Small intestine (tissue), 7 donors: ENCODE measurements at regions not wholly inside any gene's neighbourhood (a gene's known extent, or its start where the extent isn't known, plus 50 kb on each side); places are given as distances from the start of the nearest gene placed in this dataset.
"Not testable (repeated sequence)": the region's sequence is repeated elsewhere in the genome, so short reads cannot be mapped to it uniquely, and the experiment has no call there.

Experiments used
- DNase-seq, 2 donors: peaks; one replicate each; pipeline versions ENCODE4 v3.0.0 to v3.0.0-alpha.2; 2013
- FAIRE-seq: peaks from 2 replicates; lab custom pipeline; 2012; peaks lifted over from hg19 to GRCh38; lab: Jason Lieb, UNC
- H3K27ac ChIP-seq, 3 donors: one replicate each; pipeline ENCODE4 v1.5.1; 2013; ENCODE audit warnings: low read length in 2 of 3, mild to moderate bottlenecking in 2 of 3, control low read depth in 1 of 3, inconsistent platforms in 1 of 3, low read depth in 1 of 3, moderate library complexity in 1 of 3
- H3K27me3 ChIP-seq, 3 donors: one replicate each; pipeline ENCODE4 v1.6.1; 2013; ENCODE audit warnings: low read length in 3 of 3, inconsistent platforms in 1 of 3; ENCODE audit not compliant: control insufficient read depth in 3 of 3, insufficient read depth in 3 of 3
- H3K36me3 ChIP-seq, 3 donors: one replicate each; pipeline ENCODE4 v1.6.1; 2013; ENCODE audit warnings: low read length in 3 of 3, inconsistent platforms in 1 of 3, low read depth in 1 of 3, mild to moderate bottlenecking in 1 of 3, moderate library complexity in 1 of 3; ENCODE audit not compliant: control insufficient read depth in 3 of 3, insufficient read depth in 2 of 3
- H3K4me1 ChIP-seq, 3 donors: one replicate each; pipeline ENCODE4 v1.6.1; 2013; ENCODE audit warnings: low read length in 2 of 3, inconsistent platforms in 1 of 3, low read depth in 1 of 3, mild to moderate bottlenecking in 1 of 3, moderate library complexity in 1 of 3; ENCODE audit not compliant: control insufficient read depth in 3 of 3, insufficient read depth in 2 of 3
- H3K4me3 ChIP-seq, 3 donors: one replicate each; pipeline ENCODE4 v1.5.1; 2013; ENCODE audit warnings: low read length in 3 of 3, control low read depth in 1 of 3, inconsistent platforms in 1 of 3, low read depth in 1 of 3, mild to moderate bottlenecking in 1 of 3, moderate library complexity in 1 of 3
- H3K9me3 ChIP-seq, 2 donors: one replicate each; pipeline ENCODE4 v1.6.1; 2013; ENCODE audit warnings: low read depth in 1 of 2, low read length in 1 of 2; ENCODE audit not compliant: control insufficient read depth in 2 of 2, insufficient read depth in 1 of 2
- WGBS, 3 donors: extraction: QIAGEN DNeasy Blood & Tissue Kit; methylation state at CpG; one replicate each; pipeline ENCODE4 v1.1.7; 2013; 5-methylcytosine and 5-hydroxymethylcytosine counted together
- donor health status: healthy with polysubstance abuse.
- donor health status: control.
- donor health status: control.
- donor health status: Bipolar disorder and iron deficiency.
- donor health status: healthy.

DNA sequence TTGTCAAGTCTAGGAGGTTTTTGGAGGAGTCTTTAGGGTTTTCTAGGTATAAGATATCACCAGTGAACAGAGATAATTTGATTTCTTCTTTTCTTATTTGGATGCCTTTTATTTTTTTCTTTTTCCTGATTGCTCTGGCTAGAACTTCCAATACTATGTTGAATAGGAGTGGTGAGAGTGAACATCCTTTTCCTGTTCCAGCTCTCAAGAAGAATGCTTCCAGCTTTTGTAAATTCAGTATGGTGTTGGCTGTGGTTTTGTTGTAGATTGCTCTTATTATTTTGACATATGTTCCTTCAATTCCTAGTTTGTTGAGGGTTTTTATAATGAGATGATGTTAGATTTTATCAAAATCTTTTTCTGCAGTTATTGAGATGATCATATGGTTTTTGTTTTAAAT is 165.6 kb upstream of the WDFY3 start:
- peaks cover 0 to 22% of the 10 kb centered on the region in 2 donors for H3K9me3 ChIP-seq
- H3K27me3 ChIP-seq: no peaks in the 10 kb centered on the region
- H3K27ac ChIP-seq: no peak overlapping the region
- DNase-seq (no peak), FAIRE-seq (no peak)
- no peak overlapping the region for H3K4me3 ChIP-seq
- H3K4me1 ChIP-seq: peaks cover 0 to 2% (median 0%) of the 10 kb centered on the region in 3 donors
- no peaks in the 10 kb centered on the region for H3K36me3 ChIP-seq

DNA sequence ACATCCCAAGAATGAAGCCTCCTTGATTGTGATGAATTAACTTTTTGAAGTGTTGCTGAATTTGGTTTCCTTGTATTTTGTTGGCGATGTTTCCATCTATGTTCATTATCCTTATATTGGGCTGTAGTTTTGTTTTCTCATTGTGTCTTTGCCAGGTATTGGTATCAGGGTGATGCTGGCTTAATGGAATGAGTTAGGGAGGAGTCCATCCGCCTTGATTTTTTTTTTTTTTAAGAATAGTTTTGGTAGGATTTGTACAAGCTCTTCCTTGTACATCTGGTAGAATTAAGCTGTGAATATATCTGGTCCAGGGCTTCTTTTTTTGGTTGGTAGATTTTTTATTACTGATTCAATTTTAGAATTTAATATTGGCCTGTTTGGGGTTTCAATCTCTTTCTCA is 166.1 kb upstream of the WDFY3 start:
- FAIRE-seq: no peak
- 86 to 92% (median 88%) methylated on average over 2 of the region's 2 CpGs for WGBS, 3 donors
- peaks cover 0 to 22% of the 10 kb centered on the region in 2 donors for H3K9me3 ChIP-seq
- H3K36me3 ChIP-seq: no peaks in the 10 kb centered on the region
- no peak overlapping the region for H3K4me3 ChIP-seq
- no peak overlapping the region for H3K27ac ChIP-seq
- no peaks in the 10 kb centered on the region for H3K27me3 ChIP-seq
- no peak for DNase-seq
- H3K4me1 ChIP-seq: peaks cover 0 to 2% (median 0%) of the 10 kb centered on the region in 3 donors

DNA sequence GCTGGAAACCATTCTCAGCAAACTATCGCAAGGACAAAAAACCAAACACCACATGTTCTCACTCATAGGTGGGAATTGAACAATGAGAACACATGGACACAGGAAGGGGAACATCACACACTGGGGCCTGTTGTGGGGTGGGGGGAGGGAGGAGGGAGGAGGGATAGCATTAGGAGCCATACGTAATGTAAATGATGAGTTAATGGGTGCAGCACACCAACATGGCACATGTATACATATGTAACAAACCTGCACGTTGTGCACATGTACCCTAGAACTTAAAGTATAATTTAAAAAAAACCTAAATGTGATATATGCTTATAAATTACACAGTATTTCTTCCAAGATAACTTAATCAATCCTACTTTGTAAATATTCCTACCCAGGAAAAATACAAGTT is 173.3 kb upstream of the WDFY3 start:
- DNase-seq, FAIRE-seq, H3K9me3 ChIP-seq, H3K4me3 ChIP-seq, H3K36me3 ChIP-seq, H3K27me3 ChIP-seq, H3K4me1 ChIP-seq, H3K27ac ChIP-seq: not testable (repeated sequence)
- WGBS, 3 donors: 83 to 91% (median 88%) methylated on average over 3 of the region's 3 CpGs

DNA sequence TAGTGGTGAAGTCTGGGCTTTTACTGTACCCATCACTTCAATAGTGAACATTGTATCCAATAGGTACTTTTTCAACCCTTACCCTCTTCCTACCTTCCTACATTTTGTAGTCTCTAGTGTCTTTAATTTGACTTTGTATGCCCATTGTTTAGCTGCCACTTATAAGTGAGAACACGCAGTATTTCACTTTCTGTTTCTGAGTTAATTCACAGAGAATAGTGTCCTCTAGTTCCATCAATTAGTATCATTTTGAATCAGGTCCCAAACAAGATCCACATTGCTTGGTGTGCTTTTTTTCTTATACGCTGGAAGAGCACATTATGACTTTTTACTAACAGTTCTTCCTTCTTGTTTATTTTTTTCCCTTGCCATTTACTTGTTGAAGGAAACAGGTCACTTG is 176.0 kb upstream of the WDFY3 start:
- no peaks in the 10 kb centered on the region for H3K9me3 ChIP-seq
- WGBS, 3 donors: 56 to 68% (median 61%) methylated on average over 2 of the region's 2 CpGs
- no peak for DNase-seq
- no peaks in the 10 kb centered on the region for H3K4me1 ChIP-seq
- H3K4me3 ChIP-seq: no peak overlapping the region
- no peaks in the 10 kb centered on the region for H3K36me3 ChIP-seq
- H3K27ac ChIP-seq: no peak overlapping the region
- FAIRE-seq: no peak
- H3K27me3 ChIP-seq: no peaks in the 10 kb centered on the region

DNA sequence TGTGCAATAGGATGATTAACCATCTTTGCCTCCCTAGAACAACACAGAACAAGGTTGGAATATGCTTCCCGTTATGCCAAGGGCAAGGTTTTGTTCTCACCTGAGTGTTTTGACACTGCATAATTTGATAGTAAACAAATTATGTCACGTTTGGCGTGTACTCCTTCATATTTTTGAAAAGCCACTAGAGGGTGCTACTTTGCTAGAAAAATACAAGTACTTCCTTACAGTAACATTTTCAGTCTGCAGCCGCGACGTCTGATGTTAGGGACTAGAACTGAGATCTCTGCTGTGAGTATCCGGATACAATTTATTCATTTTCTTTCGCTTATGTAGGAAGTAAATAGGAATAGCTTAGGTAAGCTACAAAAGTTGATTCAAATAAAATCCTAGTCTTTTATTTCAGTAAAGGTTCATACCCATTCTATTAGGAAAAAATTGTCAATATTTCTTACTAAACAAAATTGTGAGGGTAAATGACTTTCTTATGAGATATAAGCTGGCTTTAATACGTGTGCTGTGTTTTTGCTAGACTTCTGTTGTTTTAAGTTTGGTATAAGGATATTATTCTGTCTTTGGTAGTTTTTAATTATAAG is 181.1 kb upstream of the WDFY3 start:
- DNase-seq: peak; percentile 56 to 68
- no peak overlapping the region for H3K27ac ChIP-seq
- H3K4me1 ChIP-seq: no peaks in the 10 kb centered on the region
- H3K27me3 ChIP-seq: no peaks in the 10 kb centered on the region
- no peaks in the 10 kb centered on the region for H3K9me3 ChIP-seq
- H3K4me3 ChIP-seq: no peak overlapping the region
- WGBS, 3 donors: 6% methylated on average over 9 of the region's 9 CpGs
- no peaks in the 10 kb centered on the region for H3K36me3 ChIP-seq
- FAIRE-seq: no peak

DNA sequence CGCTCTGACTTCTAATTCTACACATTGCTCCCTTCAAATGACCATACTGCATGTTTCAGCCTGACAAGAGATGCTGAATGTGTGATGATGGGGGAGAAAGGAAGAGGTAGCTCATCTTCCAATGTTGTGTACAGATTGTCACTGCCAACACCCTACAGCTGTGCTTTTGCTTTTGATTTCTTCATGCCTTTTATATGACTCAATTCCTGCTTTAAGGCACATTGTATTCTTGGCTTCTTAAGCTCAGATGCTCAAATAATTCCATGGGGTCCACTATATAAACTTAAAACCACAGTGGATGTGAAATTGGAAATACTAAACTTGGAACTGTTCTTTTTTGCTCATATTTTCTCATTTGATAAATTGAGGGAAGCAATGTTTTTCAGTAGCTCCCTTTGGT is 183.2 kb upstream of the WDFY3 start:
- H3K27me3 ChIP-seq: no peaks in the 10 kb centered on the region
- FAIRE-seq: no peak
- H3K9me3 ChIP-seq: no peaks in the 10 kb centered on the region
- WGBS, 3 donors: 83 to 93% (median 88%) methylated on average over 1 of the region's 1 CpG
- no peaks in the 10 kb centered on the region for H3K36me3 ChIP-seq
- no peaks in the 10 kb centered on the region for H3K4me1 ChIP-seq
- no peak for DNase-seq
- H3K4me3 ChIP-seq: no peak overlapping the region
- no peak overlapping the region for H3K27ac ChIP-seq

DNA sequence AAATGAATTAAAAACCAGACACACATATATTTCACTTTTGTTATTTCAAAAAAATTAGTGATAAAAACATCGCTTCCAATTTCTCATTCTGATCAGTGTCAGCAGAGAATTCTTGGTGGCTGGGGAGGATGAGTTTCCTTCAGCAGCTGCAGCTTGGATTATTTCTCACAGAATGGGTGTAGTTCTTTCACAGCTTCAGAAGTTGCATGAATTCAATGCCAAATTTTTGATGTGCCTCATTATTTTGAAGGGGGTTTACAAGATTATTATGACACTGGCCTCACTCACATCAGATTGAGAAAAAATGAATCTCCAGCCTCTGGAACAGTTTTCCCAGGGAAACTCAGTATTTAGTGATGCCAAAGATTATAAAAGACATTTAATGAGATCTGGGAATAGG is 184.9 kb upstream of the WDFY3 start:
- no peaks in the 10 kb centered on the region for H3K4me1 ChIP-seq
- no peaks in the 10 kb centered on the region for H3K27me3 ChIP-seq
- 91 to 92% (median 91%) methylated on average over 1 of the region's 1 CpG for WGBS, 3 donors
- H3K27ac ChIP-seq: no peak overlapping the region
- H3K4me3 ChIP-seq: no peak overlapping the region
- FAIRE-seq: no peak
- no peaks in the 10 kb centered on the region for H3K9me3 ChIP-seq
- DNase-seq: no peak
- H3K36me3 ChIP-seq: no peaks in the 10 kb centered on the region

DNA sequence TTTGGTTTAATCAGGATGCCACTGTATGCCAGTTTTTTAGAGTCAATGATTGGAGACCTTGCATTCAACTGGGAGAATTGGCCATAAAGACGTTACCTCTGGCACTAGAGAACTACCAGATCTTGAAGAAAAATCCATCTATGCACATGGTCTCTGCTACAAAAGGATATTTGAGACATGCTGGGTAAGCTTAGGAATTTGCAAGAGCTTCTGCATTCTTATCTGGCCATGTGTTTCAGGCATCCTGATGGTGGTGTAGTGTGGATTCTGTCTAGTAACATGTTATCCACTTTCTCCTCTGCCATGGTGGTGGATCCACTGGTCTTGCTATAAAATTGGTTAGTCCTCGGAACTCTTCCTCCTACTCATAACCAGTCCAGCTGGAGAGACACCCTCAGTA is 185.3 kb upstream of the WDFY3 start:
- FAIRE-seq (no peak), DNase-seq (no peak)
- H3K36me3 ChIP-seq: no peaks in the 10 kb centered on the region
- 74 to 91% (median 78%) methylated on average over 2 of the region's 2 CpGs for WGBS, 3 donors
- H3K9me3 ChIP-seq: no peaks in the 10 kb centered on the region
- H3K4me1 ChIP-seq: no peaks in the 10 kb centered on the region
- no peak overlapping the region for H3K27ac ChIP-seq
- no peaks in the 10 kb centered on the region for H3K27me3 ChIP-seq
- no peak overlapping the region for H3K4me3 ChIP-seq

DNA sequence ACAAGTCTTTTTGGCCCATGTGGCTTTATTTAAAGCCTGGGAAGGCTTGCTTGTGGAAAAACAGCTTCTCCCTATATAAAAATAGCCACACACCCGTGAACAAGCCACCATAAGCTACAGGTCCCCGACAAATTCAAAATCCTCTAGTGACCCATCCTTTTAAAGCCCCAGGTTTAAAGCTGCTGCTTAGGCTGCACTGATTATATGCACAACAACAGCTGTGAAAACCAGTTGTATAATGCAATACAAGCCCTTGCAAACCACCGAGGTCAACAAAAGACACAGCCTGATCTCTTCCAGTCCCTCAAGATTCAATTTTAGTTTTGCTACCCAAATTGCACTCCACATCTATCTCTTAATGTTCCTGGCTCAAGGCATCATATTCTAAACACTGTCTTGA is 186.0 kb upstream of the WDFY3 start:
- no peaks in the 10 kb centered on the region for H3K9me3 ChIP-seq
- H3K36me3 ChIP-seq: no peaks in the 10 kb centered on the region
- FAIRE-seq (no peak), DNase-seq (no peak)
- no peak overlapping the region for H3K27ac ChIP-seq
- H3K27me3 ChIP-seq: no peaks in the 10 kb centered on the region
- WGBS, 3 donors: 73 to 87% (median 74%) methylated on average over 3 of the region's 3 CpGs
- no peak overlapping the region for H3K4me3 ChIP-seq
- H3K4me1 ChIP-seq: no peaks in the 10 kb centered on the region
